Upper lobe of left lung (tissue), 4 donors: ENCODE measurements at regions not wholly inside any gene's neighbourhood (a gene's known extent, or its start where the extent isn't known, plus 50 kb on each side); places are given as distances from the start of the nearest gene placed in this dataset.

ENCODE experiments used
- CTCF ChIP-seq, 6 experiments: fragments of 450-650 bp in 4 of 6; fragments of 200-600 bp in 2 of 6; sonication (generic) in 2 of 6; IDR thresholded peaks; one replicate each; pipeline ENCODE4 v1.5.1; 2016 to 2019; ENCODE audit warnings: antibody characterized with exemption in 6 of 6
- EP300 ChIP-seq, 4 donors: sonication (generic); formaldehyde crosslinking; IDR thresholded peaks; one replicate each; pipeline ENCODE4 v1.5.1; 2017; ENCODE audit warnings: antibody characterized with exemption in 4 of 4, control low read depth in 2 of 4
- POLR2A ChIP-seq, 4 donors: fragments of 450-650 bp; IDR thresholded peaks; one replicate each; pipeline ENCODE4 v1.5.1; 2016 to 2017; ENCODE audit warnings: antibody characterized with exemption in 4 of 4, mild to moderate bottlenecking in 2 of 4
- POLR2AphosphoS5 ChIP-seq, 2 donors: sonication (generic); formaldehyde crosslinking; IDR thresholded peaks; one replicate each; pipeline ENCODE4 v1.5.1; 2017; ENCODE audit warnings: antibody characterized with exemption in 2 of 2

- TF ChIP-seq CTCF (IDR thresholded peaks at IDR 0.05) (no peak), POLR2A (IDR thresholded peaks at IDR 0.05) (no peak), EP300 (IDR thresholded peaks at IDR 0.05) (no peak), POLR2AphosphoS5 (IDR thresholded peaks at IDR 0.05) (no peak)
These were observed 376.6 kb upstream of the SLCO3A1 start for GRCh38 chr15:91476861-91477260.
